ENCODE measurements at regions not wholly inside any gene's neighbourhood (a gene's known extent, or its start where the extent isn't known, plus 50 kb on each side); places are given as distances from the start of the nearest gene placed in this dataset.

DNA sequence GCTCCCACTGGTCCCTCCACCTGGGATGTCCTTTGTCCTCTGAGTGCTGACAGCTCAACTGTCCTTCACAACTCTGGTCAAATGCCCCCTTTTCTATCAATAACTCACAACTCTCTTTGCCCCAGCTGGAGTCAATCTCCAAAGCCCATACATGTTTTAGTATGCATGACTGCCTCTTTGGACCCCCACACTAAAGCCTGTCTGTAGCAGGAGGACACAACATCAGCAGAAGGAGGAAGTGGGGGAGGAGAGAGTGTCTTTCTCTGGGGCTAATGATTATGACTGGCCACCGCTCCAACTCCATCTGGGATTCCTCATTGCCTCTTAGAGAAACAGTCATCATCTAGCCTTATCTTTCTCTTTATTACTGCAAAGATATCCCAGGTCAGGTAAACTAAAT, 186.6 kb upstream of the FGGY start:
- no peak overlapping the region for H3K27ac ChIP-seq

DNA sequence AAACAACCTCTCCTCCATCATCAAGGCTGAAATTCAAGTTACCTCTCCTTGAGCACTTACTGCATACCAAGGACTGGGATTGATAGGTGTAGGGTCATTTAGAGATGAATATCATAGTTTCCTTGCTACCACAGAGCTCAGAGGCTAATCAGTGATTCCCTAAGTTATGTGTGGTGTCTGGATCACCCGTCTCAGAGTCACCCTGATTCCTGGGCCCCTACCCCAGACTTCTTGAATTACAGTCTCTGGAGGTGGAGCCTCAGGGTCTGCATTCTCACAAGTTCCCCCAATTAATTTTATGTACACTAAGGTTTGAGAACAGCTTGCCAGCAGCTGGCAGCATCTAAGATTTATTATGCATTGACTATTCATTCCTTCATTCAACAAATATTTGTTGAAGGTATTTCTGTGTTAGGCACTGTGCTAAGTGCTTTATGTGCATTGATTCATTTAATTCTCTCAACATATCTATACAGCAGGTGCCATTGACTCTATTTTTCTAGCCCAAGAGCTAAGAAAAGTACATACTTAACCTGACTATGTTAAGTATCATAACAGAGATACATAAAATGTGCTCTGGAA, 182.9 kb upstream of the FGGY start:
- peaks cover 0 to 2% (median 0%) of the 10 kb centered on the region in 3 donors for H3K36me3 ChIP-seq
- H3K4me3 ChIP-seq = no peak overlapping the region
- no peaks in the 10 kb centered on the region for H3K4me1 ChIP-seq
- WGBS, 2 donors = 81 to 100% methylated on average over 1 of the region's 1 CpG
- H3K9me3 ChIP-seq = no peaks in the 10 kb centered on the region
- TF ChIP-seq POLR2A (IDR thresholded peaks at IDR 0.05) (no peak), EP300 (IDR thresholded peaks at IDR 0.05) (no peak)
- TF ChIP-seq, protein P1, sequence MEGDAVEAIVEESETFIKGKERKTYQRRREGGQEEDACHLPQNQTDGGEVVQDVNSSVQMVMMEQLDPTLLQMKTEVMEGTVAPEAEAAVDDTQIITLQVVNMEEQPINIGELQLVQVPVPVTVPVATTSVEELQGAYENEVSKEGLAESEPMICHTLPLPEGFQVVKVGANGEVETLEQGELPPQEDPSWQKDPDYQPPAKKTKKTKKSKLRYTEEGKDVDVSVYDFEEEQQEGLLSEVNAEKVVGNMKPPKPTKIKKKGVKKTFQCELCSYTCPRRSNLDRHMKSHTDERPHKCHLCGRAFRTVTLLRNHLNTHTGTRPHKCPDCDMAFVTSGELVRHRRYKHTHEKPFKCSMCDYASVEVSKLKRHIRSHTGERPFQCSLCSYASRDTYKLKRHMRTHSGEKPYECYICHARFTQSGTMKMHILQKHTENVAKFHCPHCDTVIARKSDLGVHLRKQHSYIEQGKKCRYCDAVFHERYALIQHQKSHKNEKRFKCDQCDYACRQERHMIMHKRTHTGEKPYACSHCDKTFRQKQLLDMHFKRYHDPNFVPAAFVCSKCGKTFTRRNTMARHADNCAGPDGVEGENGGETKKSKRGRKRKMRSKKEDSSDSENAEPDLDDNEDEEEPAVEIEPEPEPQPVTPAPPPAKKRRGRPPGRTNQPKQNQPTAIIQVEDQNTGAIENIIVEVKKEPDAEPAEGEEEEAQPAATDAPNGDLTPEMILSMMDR (IDR thresholded peaks at IDR 0.05) = no peak
- no peaks in the 10 kb centered on the region for H3K27me3 ChIP-seq
- DNase-seq (ENCODE audit: low spot score in 2 of 2) = no peak
- H3K27ac ChIP-seq = no peak overlapping the region

More for the DNA sequence above, 186.6 kb upstream of the FGGY start:
- 95 to 100% methylated on average over 1 of the region's 1 CpG for WGBS, 2 donors
- H3K36me3 ChIP-seq = no peaks in the 10 kb centered on the region
- DNase-seq (ENCODE audit: low spot score in 2 of 2) = no peak
- H3K4me1 ChIP-seq = peaks cover 0 to 26% (median 9%) of the 10 kb centered on the region in 4 donors
- TF ChIP-seq POLR2A (IDR thresholded peaks at IDR 0.05) (no peak), EP300 (IDR thresholded peaks at IDR 0.05) (no peak)
- H3K4me3 ChIP-seq = no peak overlapping the region
- no peaks in the 10 kb centered on the region for H3K9me3 ChIP-seq
- no peaks in the 10 kb centered on the region for H3K27me3 ChIP-seq

DNA sequence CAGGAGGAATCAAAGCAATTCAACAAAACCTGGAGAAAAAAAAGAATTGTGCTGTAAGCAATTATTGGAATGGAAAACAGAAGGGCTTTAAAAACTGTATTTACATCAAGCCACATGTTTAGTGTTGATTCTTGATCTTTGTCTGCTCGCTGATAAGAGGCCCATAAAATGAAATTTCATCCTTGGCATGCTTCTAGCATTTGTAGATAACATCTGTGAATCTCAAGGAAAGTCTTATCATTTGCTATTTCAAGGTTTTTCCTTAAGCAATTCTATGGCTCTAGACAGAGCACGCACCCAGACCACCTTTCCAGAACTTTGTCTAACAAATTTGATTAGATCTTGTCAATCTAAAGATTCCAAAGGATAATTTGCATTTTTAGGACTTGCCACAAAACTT, 181.0 kb upstream of the FGGY start:
- H3K36me3 ChIP-seq = peaks cover 0 to 2% (median 0%) of the 10 kb centered on the region in 3 donors
- no peaks in the 10 kb centered on the region for H3K9me3 ChIP-seq
- WGBS, 2 donors = 91 to 95% methylated on average over 2 of the region's 2 CpGs
- no peak for DNase-seq (ENCODE audit: low spot score in 2 of 2)
- TF ChIP-seq, protein P1 (IDR thresholded peaks at IDR 0.05) = no peak
- no peak for TF ChIP-seq EP300 (IDR thresholded peaks at IDR 0.05)
- TF ChIP-seq POLR2A (IDR thresholded peaks at IDR 0.05) = no peak
- H3K4me3 ChIP-seq = no peak overlapping the region
- H3K27ac ChIP-seq = no peak overlapping the region
- H3K4me1 ChIP-seq = no peaks in the 10 kb centered on the region
- H3K27me3 ChIP-seq = no peaks in the 10 kb centered on the region

DNA sequence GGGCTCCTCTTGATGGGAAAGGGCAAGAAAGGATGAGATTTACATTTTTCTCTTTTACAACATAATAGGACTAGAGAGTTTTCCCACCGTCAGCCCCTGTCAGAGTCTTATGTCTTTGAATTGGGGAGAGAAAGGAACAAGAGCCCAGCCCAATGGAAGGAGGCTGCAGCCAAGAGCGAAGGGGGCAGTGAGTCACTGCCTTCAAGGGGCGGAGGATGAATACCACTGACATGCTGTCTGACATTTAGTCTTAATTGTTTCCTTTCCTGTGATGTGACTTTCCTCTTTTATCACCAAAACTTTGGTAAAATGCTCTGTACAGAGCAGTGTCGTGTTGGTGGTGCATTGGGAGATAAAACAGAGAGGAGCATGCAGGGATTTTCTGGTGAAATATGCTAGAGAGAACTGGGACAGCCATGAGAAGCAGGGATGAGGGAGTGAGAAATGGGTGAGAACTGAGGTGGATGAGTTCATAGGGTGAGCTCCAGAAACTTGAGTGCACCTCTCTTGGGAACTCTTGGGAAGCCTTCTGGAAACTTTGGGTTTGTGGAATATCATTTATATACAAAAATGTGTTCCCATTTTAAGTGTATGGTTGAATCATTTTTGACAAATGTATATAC, 179.9 kb upstream of the FGGY start:
- 51 to 63% methylated on average over 4 of the region's 4 CpGs for WGBS, 2 donors
- no peaks in the 10 kb centered on the region for H3K4me1 ChIP-seq
- no peak for DNase-seq (ENCODE audit: low spot score in 2 of 2)

DNA sequence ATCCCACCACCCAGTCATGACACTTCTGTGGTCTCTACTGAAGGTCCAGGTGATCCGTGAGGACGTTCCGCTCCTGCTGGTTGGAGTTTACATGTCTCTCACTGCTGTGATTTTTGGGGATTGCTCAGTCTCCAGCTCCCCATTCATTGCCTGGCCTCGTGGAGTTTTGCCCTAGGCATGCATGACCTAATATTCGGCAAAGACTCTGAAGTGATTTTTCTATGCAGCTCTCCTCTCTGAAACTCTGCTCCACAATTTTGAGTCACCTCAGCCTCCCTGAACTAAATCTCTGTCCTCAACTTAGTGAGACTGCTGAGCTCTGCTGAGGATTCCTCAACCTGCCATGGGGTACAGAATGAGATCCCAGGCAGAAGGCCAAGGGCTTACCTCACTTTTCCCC, 174.4 kb upstream of the FGGY start:
- Histone ChIP-seq H3K27ac (no peak overlapping the region), H3K4me3 (no peak overlapping the region), H3K36me3 (no peaks in the 10 kb centered on the region), H3K4me1 (no peaks in the 10 kb centered on the region), H3K27me3 (no peaks in the 10 kb centered on the region), H3K9me3 (no peaks in the 10 kb centered on the region)
- WGBS, 2 donors = 64 to 66% methylated on average over 5 of the region's 5 CpGs
- TF ChIP-seq POLR2A (IDR thresholded peaks at IDR 0.05) (no peak), EP300 (IDR thresholded peaks at IDR 0.05) (no peak)
- TF ChIP-seq, protein P1 (IDR thresholded peaks at IDR 0.05) = no peak
- DNase-seq (ENCODE audit: low spot score in 2 of 2) = no peak

More for the DNA sequence above, 179.9 kb upstream of the FGGY start:
- H3K36me3 ChIP-seq = peaks cover 0 to 2% (median 0%) of the 10 kb centered on the region in 3 donors
- H3K27me3 ChIP-seq = no peaks in the 10 kb centered on the region
- TF ChIP-seq EP300 (IDR thresholded peaks at IDR 0.05) = no peak
- TF ChIP-seq, protein P1 (IDR thresholded peaks at IDR 0.05) = no peak
- TF ChIP-seq POLR2A (IDR thresholded peaks at IDR 0.05) = no peak
- H3K9me3 ChIP-seq = no peaks in the 10 kb centered on the region
- H3K27ac ChIP-seq = no peak overlapping the region
- no peak overlapping the region for H3K4me3 ChIP-seq

Data from tibial nerve (tissue), 4 donors.